Hepatic stellate cell (primary cell): ENCODE measurements at regions not wholly inside any gene's neighbourhood (a gene's known extent, or its start where the extent isn't known, plus 50 kb on each side); places are given as distances from the start of the nearest gene placed in this dataset.
"Not testable (repeated sequence)": the region's sequence is repeated elsewhere in the genome, so short reads cannot be mapped to it uniquely, and the experiment has no call there.

ENCODE experiments used
- DNase-seq: peaks from one replicate; pipeline ENCODE4 v3.0.0; 2011; ENCODE audit warnings: low spot score

- no peak for DNase-seq
Measured at GRCh38 chr1:4064150-4064889, 164.2 kb upstream of the C1orf174 start.

DNA sequence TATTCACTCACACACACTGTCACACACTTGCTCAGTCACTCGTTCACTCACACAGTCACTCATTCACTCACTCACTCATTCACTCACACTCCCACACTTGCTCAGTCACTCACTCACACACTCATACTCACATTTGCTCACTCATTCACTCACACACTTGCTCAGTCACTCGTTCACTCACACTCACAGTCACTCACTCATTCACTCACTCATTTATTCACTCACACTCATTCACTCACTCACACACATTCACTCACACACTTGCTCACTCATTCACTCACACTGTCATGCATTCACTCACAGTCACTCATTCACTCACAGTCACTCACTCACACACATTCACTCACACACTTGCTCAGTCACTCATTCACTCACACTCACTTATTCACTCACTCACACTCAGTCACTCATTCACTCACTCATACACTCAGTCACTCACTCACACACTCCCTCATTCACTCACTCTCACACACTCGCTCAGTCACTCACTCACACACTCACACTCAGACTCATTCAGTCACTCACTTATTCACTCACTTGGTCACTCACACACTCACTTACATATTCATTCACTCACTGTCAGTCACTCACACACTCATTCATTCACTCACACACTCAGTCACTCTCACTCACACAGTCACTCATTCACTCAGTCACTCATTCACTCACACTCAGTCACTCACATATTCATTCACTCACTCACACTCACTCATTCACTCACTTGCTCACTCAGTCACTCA lies 167.0 kb upstream of the C1orf174 start:
- no peak for DNase-seq

DNA sequence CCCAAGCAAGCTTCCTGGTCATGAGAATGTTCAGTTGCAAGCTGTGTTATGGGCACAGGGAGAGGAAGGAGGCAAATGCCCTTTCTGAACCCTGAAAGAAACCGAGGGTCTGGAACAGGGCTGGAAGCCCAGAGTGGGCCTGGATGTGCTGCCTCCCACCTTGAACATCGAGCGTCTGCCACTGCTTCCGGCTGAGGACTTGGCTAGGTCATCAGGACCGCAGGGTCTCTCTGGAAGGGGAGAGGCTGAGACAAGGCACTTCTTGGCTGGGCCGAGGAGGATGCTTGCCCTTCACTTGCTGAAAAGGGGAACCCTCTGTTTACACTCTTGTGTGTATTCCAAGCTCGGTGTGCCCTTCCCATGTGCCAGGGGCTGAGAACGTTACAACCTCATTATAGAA lies 168.0 kb upstream of the C1orf174 start:
- DNase-seq = no peak

- no peak for DNase-seq
Measured at GRCh38 chr1:4071653-4072052, 171.6 kb upstream of the C1orf174 start.

GRCh38 chr1:4072481-4073153 lies 172.5 kb upstream of the C1orf174 start:
- DNase-seq = no peak

GRCh38 chr1:4075436-4076225 lies 175.6 kb upstream of the C1orf174 start:
- DNase-seq = no peak

DNA sequence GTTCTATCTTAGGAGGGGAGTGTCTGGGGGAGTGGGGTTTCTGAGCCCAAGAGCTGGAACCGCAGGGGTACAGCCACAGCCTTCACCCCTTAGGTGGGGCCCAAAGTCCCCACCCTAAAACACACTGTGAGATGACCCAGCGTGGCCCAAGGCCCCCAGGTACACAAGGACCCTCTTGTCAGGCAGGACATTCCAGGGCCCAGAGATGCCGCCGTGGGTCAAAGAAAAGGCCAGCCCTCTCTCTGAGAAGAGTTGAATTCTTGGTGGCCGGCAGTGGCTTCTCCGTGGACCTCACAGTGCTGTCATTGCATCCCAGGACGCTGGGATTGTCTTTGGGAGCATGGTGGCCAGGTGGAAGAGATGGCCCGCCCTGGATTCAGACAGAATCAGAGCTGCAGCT lies 176.3 kb upstream of the C1orf174 start:
- DNase-seq = no peak

DNA sequence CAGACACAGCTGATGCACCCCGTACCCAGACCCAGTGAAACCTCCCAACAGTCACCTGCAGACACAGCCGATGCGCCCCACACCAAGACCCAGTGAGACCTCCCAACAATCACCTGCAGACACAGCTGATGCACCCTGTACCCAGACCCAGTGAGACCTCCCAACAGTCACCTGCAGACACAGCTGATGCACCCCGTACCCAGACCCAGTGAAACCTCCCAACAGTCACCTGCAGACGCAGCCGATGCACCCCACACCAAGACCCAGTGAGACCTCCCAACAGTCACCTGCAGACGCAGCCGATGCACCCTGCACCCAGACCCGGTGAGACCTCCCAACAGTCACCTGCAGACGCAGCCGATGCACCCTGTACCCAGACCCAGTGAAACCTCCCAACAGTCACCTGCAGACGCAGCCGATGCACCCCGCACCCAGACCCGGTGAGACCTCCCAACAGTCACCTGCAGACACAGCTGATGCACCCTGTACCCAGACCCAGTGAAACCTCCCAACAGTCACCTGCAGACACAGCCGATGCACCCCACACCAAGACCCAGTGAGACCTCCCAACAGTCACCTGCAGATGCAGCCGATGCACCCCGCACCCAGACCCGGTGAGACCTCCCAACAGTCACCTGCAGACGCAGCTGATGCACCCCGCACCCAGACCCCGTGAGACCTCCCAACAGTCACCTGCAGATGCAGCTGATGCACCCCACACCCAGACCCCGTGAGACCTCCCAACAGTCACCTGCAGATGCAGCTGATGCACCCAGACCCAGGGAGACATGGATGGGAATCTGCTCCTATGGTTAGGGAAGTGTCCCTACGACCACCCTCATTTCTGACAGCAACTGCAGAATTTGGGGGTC lies 178.3 kb upstream of the C1orf174 start:
- DNase-seq = not testable (repeated sequence)

DNA sequence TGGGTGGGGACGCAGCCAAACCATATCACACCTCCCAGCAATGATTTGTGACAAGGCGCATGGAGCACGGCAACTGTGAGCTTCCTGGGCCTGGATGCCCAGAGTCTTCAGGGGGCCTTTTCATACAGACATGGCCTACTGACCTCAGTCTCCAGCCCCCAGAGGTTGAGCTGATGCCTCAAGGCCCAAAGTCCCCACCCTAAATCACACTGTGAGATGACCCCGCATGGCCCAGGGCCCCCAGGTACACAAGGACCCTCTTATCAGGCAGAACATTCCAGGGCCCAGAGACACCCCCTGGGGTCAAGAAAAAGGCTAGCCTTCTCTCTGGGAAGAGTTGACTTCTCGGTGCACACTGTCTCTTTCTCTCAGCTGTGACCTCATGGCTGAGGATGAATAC lies 179.7 kb upstream of the C1orf174 start:
- no peak for DNase-seq

DNA sequence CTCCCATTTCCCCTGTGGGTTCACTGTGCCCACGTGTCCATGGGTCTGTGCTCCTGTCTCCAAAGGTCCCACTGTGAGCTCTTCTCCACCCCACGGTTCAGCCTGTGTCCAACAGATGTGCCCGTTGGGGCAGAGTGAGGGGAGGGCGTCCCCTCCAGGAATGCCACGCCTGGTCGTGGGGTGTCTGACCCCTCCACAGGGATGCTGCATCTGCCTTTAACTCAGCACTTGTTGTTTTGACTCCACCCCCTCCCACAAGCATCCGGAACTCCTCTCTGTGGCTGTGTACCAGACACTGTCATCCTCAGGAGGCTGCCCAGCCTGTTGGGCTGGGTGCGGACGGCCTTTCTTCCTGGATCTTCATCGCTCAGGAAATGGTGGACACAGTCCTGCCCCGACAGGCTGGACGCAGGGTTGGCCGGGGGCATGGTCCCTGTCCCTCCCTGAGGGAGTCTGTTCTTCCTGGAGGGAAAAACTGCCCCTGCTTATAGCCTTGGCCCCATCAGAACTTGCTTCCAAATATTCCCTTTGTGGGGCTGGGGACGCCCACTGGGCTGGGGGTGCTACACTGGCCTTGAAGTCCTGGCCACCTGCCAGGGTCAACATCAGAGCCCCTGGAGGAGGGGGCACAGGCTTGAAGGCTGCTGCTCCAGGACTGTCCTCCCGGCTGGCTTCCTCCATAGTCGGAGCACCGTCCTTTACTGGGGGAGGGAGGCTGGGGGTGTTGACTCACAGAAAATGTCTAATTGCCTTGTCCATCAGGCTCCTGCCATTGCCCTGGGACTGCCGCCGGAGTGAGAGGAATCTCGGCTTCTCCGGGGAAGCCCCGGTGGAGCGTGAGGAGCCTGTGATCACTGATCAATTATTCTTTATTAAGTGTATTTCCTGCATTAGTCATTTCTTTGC lies 182.0 kb upstream of the C1orf174 start:
- DNase-seq = no peak

- no peak for DNase-seq
Measured at GRCh38 chr1:4083231-4084047, 183.4 kb upstream of the C1orf174 start.

DNA sequence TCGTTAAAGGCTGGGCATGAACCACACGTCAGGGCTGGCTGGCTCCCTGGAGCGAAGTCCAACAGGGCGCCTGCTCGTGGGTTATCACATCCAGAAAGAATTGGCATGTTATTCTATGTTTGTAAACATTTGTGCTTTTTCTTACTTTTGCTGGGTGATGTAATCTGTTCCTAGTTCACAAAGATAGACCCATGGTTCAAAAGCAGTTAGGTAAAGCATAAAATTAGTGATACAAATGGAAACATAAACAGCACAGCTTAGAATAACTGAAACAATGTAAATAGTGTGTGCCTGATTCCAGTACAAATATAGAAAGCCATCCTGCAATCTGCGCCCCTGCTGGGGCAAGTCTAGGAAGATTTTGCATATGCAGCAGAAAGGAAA lies 184.0 kb upstream of the C1orf174 start:
- no peak for DNase-seq

GRCh38 chr1:4084446-4084845 lies 184.4 kb upstream of the C1orf174 start:
- no peak for DNase-seq

DNA sequence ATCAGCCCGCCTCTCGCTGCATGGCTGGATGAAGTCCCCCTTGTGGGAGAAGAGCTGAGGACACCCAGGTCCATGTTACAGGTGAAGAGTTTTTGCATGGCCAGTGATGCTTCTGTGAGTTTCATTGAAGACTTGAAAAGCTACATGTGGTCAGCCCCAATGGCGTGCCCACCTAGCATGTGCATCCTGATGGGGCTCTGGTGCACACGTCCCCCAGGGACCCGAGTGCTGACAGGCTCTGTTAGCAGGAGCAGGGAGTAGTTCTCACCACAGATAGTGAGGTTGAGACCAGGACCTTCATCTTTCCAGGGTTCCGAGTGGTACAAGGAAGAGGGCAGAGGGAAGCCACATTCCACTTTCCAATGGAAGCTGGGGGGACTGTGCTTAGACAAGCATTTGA lies 184.8 kb upstream of the C1orf174 start:
- DNase-seq = no peak

- DNase-seq = no peak
Measured at GRCh38 chr1:4085546-4085945, 185.5 kb upstream of the C1orf174 start.

DNA sequence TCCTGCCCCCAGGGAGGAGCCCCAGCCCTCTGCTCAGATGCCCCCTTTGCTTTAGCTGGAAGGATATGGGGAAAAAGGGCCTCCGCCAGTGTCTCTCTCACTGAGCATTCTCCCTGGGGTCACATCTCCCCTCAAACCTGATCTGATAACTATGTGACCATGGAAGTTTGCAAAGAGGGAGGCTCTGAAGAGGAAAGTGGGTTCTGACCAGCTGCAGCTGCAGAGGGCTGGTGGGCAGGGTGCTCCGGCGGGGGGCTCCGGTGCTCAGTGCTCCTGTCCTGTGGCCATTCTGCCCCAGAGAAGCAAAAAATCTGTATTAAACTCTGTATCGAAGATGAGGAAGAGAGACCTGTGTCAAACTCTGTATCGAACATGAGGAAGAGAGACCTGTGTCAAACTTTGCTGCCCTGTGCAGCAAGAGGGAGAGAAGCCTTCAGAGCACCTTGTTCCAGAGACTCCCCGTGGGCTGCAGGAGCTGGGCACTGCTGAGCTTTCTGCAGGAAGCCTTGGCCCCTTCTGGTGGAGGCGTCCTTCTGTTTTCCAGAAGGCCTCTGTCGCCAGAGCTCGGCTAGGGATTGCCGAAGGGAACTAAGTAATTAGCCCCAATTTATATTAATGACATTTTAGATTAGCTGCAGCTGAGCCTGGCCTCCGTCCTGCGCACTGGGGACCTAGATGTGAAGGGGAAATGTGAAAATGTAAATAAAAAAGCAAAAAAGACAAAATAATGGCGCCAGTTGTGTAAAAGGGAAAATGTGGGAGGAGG lies 186.2 kb upstream of the C1orf174 start:
- no peak for DNase-seq

GRCh38 chr1:4086921-4087320 lies 186.8 kb upstream of the C1orf174 start:
- DNase-seq = no peak

DNA sequence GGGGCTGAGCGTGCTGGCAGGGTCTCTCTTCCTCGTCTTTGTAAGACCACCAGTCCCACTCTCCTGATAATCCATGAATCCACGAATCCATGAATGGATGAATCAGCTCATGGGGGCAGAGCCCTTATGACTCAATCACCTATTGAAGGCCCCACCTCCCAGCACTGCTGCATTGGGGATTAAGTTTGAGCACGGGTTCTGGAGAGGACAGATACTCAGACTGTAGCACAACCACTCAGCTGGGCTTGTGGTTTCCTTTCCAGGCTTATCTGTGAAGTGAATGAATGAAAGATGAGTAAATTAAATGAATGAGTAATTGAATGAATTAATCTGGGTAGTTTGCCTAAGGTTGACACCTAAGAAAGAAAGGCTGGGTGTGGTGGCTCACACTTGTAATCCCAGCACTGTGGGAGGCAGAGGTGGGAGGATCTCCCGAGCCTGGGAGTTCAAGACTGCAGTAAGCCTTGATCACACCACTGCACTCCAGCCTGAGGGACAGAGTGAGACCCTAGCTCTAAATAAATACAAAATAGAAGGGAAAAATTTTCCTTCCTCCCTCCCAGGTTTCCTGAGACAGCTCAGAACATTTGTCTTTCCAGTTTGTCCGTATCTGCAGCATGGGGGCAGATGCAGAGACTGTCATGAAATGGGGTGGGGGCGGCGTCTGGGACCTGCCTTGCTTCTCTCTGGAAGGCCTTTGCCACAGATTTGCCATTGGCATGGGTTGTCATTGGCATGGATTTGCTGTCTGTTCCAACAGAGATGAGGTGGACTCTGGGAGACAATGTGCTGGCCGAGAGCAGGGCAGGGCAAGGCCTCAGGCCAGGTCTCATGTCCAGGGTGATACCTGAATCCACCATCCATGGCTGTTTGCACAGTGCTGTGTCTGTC lies 187.7 kb upstream of the C1orf174 start:
- no peak for DNase-seq
